ENCODE measurements at regions not wholly inside any gene's neighbourhood (a gene's known extent, or its start where the extent isn't known, plus 50 kb on each side); places are given as distances from the start of the nearest gene placed in this dataset.
"Not testable (repeated sequence)": the region's sequence is repeated elsewhere in the genome, so short reads cannot be mapped to it uniquely, and the experiment has no call there.

- no peak for FAIRE-seq
Observed at GRCh38 chr6:119865466-119866350, 516.1 kb upstream of the MAN1A1 start.

DNA sequence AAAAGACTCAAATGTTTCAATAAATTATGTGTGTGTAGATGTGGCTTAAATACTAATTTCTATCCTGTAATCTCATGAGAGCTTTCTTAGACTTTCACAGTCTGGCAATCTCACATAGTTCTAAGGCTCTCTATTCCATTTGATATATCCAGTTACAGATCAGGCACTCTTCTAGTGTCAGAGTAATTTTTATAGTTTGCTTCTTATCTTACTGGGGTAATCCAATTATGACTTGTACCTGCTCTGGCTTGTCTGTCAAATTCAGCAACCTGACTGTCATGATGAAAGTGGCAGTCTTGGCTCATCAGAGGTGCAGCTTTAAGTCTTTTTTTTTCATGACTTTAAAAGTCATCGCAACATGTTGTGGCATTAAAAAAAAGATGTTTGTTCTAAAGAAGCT is 513.2 kb upstream of the MAN1A1 start:
- FAIRE-seq: no peak

DNA sequence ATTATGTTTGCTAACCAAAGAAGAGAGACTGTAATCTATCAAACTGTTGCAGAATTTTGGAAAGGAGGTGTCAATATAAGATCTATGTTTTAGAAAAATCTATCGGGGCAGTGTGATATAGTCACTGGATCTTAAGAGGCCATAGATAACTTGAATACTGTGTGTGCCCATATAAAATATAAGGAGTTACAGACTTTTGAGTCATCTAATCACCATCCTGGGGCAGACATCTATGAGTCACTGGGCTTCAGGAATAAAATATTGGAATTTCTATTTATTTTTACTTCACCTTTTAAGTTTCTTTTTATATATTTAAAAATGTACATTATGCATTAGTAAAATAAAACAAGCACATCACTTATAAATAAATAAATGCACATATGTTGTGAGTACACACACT is 509.3 kb upstream of the MAN1A1 start:
- no peak for FAIRE-seq

DNA sequence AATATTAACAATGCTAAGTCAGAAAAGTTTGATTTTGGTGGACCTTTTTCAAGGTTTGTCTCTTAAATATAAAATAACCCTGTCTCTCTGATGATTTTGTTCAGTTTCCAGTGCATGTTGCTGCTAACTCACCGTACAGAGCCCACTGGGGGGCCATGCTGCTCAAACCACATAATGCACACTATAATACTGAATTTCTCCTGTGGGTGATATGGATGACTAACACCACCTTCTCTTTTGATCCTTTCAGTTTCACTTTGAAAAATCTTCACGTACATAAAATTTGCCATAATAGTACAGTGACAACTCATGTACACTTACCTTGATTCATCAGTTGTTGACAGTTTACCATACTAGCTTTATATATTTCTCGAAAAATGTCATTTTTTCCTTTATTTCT is 506.6 kb upstream of the MAN1A1 start:
- no peak for FAIRE-seq

DNA sequence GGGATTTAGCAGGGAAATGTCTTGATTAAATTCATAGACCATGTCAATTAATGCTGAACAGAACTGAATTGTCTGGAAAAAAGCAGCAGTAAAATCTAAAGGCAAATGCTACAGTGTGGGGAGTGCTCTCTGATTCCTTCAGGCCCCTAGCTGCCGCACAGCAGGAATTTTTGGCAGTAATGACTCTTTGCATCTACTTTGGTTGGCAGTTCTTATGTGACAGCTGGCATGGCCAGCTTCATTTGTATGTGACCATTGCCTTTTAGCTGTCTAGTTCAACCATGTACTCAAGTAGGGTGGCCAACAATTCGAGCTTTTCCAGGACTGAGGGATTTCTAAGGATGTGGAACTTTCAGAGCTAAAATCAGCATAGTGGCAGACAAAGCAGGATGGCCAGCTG is 499.1 kb upstream of the MAN1A1 start:
- FAIRE-seq: no peak

DNA sequence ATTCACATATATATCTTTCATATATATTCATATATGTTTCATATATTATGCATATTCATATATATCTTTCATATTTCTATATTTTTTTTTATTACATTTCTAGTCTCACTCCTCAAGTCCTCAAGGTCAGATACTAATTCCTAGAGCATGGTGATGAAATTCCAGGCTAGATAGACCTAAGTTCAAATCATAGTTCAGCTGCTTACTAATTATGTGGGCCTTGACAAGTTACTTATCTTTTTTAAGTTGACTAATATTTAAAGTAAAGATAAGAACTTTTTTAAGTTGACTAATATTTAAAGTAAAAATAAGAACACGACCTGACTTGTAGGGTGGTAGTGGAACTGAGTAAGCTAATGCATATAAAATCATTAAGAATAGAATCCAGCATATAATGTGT is 495.6 kb upstream of the MAN1A1 start:
- FAIRE-seq: no peak

DNA sequence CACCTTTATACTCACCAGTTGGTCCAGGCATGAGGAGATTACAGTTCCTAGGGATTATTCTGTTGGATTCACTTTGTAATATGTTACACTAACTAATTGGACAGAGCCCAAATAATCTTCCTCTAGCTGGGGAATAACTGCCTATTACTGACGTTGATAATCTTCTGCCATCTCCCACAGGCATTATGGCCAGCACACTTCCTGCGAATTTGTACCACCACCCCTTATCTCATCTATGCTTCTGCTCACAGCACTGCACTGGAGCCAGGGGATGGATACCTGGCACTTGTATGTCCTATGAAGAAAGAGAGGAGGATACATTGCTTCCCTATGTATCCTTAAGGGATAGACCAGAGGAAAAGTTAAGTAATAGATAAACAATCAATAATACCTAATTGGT is 494.8 kb upstream of the MAN1A1 start:
- no peak for FAIRE-seq

- FAIRE-seq: no peak
Observed at GRCh38 chr6:119842191-119842590, 492.6 kb upstream of the MAN1A1 start.

DNA sequence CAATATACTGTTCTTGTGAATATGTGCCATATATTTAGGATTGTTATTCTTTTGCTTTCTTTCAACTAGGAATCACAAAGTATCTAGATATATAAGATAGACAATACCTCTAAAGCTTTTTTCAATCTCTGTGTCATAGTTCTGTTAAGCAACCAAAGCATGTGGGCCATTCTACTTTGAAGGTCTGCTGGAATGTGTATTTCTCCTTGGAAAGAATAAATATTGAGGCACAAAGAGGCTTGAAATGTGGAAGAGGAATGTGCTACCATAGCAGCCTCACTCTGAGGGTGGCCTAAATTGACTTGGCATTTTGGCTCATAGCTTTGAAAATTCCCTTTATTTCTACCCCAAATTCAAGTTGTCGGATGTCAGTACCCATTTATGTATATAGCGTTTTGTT is 488.5 kb upstream of the MAN1A1 start:
- no peak for FAIRE-seq

DNA sequence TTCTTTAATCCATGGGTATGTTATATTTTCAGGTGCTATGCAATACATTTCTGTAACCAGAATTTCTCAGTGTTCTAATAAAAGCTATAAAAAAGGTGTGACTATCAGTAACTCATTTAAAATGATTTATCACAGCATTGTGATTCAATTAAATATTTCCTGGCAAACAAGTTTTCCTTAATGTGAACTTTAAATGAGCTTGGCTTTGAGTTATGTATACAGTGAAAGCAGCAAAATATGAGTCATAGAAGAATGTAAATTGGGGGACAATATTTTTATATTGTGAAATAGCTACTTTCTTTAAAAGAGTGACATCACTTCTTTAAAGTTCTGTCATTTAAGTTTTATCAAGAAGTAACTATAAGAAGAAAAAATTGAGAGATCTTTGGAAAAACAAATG is 484.9 kb upstream of the MAN1A1 start:
- FAIRE-seq: no peak

GRCh38 chr6:119832411-119832810 is 482.9 kb upstream of the MAN1A1 start:
- no peak for FAIRE-seq

GRCh38 chr6:119830494-119831295 is 481.1 kb upstream of the MAN1A1 start:
- no peak for FAIRE-seq

- FAIRE-seq: no peak
Observed at GRCh38 chr6:119830069-119830468, 480.5 kb upstream of the MAN1A1 start.

DNA sequence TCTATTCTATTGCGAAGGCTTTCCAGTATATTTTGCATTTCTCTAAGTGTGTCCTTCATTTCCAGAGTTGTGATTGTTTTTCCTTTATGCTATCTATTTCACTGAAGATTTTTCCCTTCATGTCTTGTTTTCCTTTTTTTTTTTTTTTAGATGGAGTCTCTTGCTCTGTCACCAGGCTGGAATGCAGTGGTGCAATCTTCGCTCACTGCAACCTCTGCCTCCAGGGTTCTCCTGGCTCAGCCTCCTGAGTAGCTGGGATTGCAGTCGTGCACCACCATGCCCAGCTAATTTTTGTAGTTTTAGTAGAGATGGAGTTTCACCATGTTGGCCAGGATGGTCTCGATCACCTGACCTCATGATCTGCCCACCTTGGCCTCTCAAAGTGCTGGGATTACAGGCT is 479.9 kb upstream of the MAN1A1 start:
- not testable (repeated sequence) for FAIRE-seq

DNA sequence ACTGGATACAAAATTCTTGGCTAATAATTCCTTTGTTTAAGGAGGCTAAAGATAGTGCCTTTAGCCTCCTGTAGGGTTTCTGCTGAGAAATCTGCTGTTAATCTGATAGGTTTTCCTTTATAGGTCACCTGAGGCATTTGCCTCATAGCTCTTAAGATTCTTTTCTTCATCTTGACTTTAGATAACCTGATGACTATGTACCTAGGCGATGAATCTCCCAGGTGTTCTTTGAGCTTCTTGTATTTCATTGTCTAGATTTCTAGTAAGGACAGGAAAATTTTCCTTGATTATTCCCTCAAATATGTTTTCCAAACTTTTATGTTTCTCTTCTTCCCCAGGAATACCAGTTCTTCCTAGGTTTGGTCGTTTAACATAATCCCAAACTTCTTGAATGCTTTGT is 479.4 kb upstream of the MAN1A1 start:
- no peak for FAIRE-seq

DNA sequence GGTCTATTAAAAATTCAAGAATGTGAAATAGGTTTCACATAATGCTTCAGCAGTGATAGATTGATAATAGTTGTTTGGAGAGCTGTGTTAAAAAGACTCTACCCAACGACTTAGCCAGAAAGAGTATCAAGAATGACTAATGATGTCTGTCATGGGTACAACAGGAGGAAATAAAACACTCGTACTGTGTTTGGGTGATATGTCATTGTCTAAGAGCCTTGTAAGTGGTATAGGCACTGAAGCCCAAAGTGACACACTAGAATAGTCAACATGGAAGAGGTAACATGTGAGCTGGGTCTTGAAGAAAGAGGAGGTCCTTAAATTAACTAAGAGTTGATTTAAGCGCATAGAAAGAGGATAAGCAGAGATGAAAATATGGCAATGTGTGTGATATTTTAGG is 471.8 kb upstream of the MAN1A1 start:
- FAIRE-seq: no peak

GRCh38 chr6:119818876-119819275 is 469.3 kb upstream of the MAN1A1 start:
- no peak for FAIRE-seq

GRCh38 chr6:119814609-119815400 is 465.2 kb upstream of the MAN1A1 start:
- no peak for FAIRE-seq

DNA sequence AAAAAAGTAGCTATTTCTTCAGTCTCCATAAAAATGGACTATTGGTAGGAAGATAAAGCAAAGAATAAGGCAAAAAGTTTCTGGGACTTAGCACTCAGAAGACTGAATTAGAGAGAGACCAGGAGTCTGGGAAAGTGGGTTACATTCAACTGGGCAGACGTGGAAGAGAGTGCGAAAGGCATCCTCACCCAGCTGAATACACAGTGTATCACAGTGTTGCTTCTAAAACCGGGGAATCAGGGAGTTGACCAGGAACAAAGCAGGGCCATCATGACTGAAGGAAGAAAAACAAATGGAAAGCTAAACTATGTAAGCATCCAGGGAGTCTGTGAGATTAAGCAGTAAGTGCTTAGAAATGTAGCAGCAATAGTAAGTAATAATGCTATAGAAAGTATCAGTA is 452.9 kb upstream of the MAN1A1 start:
- no peak for FAIRE-seq

DNA sequence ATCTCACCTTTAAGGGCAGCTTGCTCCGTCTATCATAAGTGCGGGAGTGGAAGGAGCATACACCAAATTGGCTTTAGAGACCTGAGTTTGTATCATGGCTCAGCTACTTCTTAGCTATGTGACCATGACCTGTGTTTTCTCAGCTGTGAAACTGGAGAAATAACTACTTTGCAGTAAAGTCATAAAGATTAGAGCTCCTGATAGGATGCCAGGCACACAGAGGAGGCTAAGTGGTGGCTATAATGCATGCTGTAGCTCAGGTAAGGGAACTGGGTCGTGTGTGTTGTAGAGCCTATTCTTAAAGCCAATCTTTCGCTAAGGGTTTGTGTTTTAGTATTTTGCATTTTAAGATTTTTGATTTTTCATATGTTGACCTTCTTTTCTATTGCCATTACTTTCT is 451.5 kb upstream of the MAN1A1 start:
- FAIRE-seq: no peak

- FAIRE-seq: no peak
Observed at GRCh38 chr6:119800526-119800925, 451.0 kb upstream of the MAN1A1 start.

- FAIRE-seq: no peak
Observed at GRCh38 chr6:119799596-119800509, 450.3 kb upstream of the MAN1A1 start.
